Fibroblast of upper back skin (primary cell): ENCODE measurements at regions not wholly inside any gene's neighbourhood (a gene's known extent, or its start where the extent isn't known, plus 50 kb on each side); places are given as distances from the start of the nearest gene placed in this dataset.

Experiments
- DNase-seq: peaks from one replicate; pipeline ENCODE4 v3.0.0-alpha.2; 2013

GRCh38 chrX:10749113-10749512 is 128.7 kb upstream of the MID1 start:
- DNase-seq = peak; percentile 68

GRCh38 chrX:10750581-10750980 is 130.2 kb upstream of the MID1 start:
- DNase-seq = peak; percentile 25

- DNase-seq = no peak
Observed at GRCh38 chrX:10753116-10753515, 132.7 kb upstream of the MID1 start.

DNA sequence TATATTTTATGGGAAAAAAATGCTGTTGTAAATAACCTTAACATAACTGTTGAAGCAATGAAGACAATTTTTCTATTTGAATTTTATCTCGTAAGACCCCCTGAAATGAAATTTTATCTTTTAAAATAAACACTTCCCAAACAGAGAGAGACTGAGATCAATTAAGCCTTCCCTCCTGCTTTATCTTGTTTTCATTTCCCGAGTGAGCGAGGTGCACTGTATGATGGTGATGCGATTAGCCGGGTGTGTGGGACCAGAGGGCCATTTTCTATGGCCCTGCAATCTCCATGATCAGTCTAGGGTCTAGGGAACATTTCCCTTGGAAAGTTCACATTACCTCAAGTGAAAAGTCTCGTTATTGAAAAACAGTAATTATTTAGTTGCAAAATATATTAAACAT is 134.1 kb upstream of the MID1 start:
- DNase-seq = no peak

GRCh38 chrX:10755439-10756334 is 135.3 kb upstream of the MID1 start:
- peak; percentile 92 for DNase-seq

- peak; percentile 90 for DNase-seq
Observed at GRCh38 chrX:10756441-10756840, 136.1 kb upstream of the MID1 start.

- peak; percentile 11 for DNase-seq
Observed at GRCh38 chrX:10759141-10759799, 138.9 kb upstream of the MID1 start.

DNA sequence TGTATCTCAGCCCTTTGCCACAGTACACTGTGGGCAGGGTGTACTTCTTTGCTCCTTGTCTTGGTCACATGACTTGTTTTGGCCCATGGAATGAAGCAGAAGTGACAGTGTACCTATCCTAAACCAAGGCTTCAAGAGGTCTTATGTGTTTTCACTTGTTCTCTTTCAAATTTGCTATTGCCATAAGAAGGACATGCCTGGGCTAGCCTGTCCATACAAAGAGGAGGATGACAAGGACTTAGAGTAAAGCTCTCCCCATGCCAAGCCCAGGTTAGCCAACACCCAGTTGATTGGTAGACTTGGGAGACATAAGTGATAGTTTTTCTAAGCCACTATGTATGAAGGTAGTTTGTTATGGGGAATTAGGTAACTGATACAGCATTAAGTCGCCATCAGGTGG is 141.1 kb upstream of the MID1 start:
- no peak for DNase-seq

DNA sequence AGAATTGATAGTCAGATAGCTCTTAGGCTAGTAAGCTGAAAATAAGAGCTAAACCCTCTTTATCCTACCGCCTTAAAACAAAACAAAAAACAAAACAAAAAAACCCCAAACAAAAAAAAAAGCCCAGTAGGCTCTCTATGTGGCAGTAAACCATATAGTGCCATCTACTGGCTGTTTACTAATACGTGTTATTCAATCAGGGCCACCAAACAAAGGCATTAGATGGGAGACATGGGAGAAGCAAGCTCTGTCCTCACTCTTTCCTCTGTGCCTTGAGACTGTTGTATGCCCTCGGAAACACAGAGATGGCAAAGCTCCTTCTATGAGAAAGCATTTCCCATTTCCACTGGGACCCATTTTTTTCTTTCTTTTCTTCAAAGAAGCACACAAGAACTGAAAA is 148.8 kb upstream of the MID1 start:
- DNase-seq = peak; percentile 31

GRCh38 chrX:10769696-10770619 is 149.6 kb upstream of the MID1 start:
- DNase-seq = peak; percentile 49

GRCh38 chrX:10773318-10773717 is 152.9 kb upstream of the MID1 start:
- DNase-seq = no peak

DNA sequence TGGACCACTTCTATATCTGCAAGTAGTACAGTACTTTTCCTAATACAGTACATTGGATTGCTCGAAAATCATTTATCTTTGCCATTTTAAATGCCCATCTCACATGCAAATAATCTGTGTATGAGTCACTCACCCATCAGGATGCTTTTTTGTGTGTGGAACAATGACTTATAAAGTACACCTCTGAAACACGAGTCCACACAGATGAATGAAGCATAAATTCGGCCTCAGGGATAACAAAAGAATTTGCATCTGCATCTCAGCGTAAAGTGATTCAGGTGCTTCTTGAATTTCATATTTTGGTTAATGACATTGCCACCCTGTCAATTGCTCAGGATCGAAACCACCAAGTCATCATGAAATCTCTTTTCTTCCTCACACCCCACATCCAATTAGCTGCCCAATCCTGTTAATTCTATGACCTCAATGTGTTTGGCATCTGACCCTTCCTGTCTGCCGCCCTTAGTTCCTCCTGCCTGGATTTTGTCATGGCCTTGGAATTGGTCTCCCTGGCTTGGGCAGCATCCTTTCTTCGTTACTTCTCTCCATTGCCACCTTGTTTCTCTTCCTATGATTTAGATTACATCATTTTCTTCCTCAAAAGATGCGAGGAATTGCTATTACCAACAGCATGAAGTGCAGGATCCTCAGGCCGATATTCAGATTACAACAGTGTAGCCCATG is 161.6 kb upstream of the MID1 start:
- no peak for DNase-seq

GRCh38 chrX:10783451-10783995 is 163.1 kb upstream of the MID1 start:
- no peak for DNase-seq

DNA sequence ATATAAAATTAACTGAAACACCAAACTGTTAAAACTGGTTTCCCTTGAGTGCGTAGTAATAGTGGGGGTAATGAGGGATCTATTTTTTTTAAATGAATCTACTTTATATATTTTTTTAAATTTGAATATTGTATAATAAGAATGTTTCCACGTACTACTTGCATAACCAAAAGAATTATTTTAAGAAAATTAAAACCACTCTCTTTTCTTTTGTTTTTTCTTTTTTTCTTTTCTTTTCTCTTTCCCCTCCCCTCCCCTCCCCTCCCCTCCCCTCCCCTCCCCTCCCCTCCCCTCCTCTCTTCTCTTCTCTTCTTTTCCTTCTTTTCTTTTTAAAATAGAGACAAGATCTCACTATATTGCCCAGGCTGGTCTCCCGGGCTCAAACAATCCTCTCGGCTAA is 166.9 kb upstream of the MID1 start:
- no peak for DNase-seq

DNA sequence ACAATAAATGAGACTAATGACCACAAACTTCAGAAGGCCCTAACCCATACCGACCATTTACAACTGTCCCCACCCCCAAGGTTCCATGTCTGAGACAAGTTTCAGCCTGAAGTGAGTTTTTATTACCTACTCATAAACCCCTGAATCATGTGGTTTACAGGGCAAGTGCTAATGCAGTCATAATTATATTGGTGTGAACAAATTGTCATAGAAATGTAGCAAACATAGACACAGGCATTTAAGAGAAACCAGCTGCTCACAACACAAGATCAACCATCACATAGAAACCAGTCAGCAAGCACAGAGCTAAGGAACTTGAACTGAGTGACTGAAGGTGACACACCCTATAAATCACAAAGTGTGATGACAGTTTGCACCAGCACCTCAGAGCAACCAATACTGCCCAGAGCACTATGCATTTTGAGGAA is 173.8 kb upstream of the MID1 start:
- DNase-seq = no peak

- DNase-seq = no peak
Observed at GRCh38 chrX:10795721-10796120, 175.3 kb upstream of the MID1 start.

DNA sequence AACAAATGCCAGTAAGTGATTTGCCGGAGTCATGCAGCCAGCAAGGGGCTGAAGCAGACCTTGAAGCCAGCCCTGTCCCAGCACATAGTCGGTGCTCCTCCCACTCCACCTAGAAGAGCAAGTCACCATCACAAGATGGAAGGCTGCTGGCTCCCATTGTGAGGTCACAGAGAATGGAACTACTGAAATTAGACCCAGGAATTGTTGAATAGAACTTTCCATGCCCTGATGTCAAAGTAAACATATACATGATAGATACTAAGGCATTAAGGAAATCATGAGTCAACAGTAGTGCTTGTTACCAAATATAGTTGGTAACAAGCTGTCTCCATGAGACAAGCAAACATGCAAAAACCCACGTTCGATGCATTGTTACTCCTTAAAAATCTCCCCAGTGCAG is 177.1 kb upstream of the MID1 start:
- DNase-seq = no peak

GRCh38 chrX:10798041-10798440 is 177.7 kb upstream of the MID1 start:
- no peak for DNase-seq

DNA sequence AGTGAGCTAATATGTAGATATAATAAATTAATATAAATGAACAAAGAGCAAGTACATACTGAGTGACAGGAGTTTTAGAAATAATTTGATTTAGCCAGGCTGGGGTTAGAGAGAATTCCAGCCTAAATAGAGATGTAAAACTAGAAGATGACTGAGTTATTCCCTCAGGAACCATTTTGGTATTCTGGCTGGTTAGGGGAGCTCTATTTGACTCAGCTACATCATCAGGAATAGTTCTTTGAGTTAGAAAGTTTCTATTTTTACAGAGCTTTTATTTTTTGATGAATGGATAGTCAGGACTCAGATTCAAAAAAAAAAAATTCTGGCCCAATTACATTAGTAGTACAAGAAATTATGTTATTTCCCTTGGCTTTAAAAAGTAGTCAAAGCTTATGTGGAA is 180.4 kb upstream of the MID1 start:
- peak; percentile 53 for DNase-seq

GRCh38 chrX:10811111-10811510 is 190.7 kb upstream of the MID1 start:
- no peak for DNase-seq

DNA sequence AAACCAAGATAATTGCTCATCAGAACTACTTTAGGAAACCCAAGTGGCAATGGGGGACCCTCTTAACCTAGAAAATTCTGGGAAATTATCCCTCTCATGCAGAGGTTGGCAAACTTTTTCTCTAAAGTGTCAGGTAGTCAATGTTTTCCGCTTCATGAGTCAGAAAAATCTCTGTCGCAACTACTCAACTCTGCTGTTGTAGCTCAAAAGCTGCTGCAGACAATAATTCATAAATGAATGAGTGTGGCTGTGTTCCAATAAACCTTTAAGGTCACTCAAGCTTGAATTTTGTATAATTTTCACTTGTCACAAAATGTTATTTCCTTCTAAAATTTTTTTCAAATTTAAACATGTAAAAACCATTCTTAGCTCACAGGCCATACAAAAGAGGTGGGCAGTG is 193.4 kb upstream of the MID1 start:
- no peak for DNase-seq

DNA sequence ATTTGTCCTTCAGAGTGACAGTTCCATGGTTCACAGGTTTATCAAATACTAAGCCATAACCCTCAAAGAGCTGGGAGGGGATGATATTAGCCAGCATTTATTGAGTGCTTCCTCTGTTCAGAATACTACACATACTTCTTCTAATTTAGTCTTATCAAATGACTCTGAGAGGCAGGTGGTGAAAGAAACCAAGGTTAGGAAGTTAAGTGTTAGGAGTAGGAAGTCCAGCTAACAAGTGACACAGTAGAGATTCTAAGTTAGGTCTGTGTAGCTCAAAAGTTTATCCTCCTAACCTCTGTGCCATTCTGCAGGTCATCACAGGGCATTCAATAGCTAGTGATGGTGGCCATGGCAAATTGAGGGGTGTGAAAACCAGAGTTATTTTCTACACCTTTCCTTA is 198.3 kb upstream of the MID1 start:
- no peak for DNase-seq
